ENCODE measurements at regions not wholly inside any gene's neighbourhood (a gene's known extent, or its start where the extent isn't known, plus 50 kb on each side); places are given as distances from the start of the nearest gene placed in this dataset.
"Not testable (repeated sequence)": the region's sequence is repeated elsewhere in the genome, so short reads cannot be mapped to it uniquely, and the experiment has no call there.

DNA sequence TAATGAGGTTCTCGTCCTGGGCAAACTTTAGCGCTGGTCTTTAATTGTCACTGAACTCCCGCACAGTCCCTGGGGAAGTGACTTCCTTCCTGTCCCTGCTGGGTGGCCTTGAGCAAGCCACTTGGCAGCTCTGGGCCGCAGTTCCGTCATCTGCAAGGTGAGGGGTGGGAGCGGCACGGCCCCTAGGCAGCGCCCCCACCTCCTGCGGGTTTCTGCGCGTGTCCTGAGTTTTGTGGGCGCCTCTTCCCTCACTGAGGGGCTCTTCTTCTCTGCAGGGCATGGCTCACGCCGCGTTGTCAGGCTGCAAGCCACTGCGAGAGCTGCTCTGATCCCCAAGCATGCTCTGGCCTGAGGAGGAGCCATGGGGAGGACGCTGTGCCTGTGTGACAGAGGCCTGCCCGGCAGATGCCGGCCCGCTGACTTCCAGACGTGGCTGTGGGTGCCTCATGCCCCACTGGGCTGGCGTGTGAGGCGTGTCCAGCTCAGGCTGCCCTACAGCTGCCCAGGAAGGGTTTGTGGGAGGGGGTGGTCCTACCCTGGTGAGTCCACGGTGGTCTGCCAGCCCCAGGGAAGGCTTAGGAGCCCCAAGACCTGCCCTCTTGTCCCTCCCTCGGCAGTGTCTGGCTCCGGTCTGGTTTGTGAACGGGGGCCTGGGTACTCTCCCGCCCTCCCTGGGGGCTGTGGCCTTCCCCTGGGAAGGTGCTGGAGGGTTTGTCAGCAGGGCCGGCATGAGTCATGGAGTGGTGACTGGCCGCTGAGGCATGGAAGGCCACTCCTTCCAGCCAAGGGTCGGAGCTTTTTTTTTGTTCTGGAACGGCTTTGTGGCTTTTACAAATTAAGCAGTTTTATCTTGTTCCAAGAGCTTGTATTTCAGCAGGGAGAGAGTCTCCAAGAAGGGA lies 182.0 kb downstream of the SEC14L1 start:
- DNase-seq, result peak; percentile 82

DNA sequence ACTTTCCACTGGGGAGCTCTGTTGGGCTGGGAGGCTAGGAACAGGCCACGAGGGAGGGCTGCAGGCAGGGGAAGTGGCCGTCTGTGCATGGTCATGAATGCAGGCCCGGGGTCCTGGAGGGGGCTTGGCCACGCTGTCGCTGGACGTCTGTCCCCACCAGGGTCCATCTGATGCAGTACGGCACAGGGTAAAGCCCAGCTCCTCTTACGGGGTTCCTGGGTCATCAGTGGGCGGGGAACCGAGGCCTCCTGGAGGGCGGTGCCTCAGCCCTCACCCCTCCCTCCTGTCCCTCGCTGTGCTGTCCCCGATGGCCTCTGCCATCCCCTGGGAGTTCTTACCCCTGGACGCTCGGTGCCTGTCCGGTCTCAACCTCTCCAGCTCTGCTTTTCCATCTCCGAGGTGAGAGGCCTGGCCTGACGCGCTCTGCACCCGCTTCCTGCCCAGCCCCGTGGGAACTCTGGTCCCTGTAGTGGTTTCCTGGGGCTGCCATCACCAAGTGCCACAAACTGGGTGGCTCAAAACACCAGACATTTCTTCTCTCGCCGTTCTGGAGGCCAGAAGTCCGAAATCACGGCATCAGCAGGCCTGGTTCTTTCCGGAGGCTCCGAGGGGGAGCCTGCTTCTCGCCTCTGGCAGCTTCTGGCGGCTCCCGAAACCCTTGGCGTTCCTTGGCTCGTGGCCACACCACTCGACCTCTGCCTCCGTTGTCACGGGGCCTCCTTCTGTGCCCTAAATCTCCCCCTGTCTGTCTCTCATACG lies 182.8 kb downstream of the SEC14L1 start:
- DNase-seq, result no peak

DNA sequence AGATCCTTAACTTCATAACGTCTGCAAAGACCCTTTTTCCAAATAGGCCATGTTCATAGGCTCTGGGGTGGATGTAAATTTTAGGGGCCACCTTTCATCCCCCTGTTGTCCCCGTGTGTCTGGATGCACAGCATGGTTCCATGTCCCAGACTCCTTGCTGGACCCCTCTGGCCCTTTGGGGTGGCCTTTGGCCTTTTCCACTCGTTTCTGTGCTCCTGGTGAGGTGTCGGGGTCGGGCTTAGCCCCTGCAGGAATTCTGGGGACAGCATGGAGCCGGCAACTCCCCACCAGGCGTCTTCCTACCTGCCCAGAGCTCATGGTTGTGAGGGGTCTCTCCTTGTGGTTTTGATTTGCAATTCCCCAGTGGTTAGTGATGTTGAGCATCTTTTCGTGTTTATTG lies 183.5 kb downstream of the SEC14L1 start:
- no peak for DNase-seq

DNA sequence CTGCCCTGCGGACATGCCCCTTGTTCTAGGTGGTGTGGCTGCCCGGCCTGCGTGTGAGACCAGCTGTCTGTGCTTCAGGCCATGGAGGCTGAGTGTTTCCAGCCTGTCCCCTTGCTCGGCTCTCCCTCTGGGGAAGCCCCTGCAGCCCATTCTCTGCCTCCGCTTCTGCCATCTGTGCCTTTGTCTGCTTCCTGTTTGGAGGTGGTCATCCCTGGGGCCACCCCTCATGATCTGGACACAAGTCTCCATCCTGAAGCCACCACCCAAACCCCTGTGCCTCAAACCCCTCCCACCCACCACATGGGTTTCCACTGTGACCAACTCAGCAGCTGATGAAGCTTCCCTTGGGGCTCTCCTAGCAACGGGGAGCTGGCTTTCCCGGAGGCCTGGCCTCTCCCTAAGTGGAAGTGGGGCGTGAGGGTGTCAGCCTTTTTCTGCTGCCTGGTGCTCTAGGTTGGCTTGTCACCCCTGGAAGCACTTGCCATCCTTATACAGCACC lies 184.9 kb downstream of the SEC14L1 start:
- no peak for DNase-seq

DNA sequence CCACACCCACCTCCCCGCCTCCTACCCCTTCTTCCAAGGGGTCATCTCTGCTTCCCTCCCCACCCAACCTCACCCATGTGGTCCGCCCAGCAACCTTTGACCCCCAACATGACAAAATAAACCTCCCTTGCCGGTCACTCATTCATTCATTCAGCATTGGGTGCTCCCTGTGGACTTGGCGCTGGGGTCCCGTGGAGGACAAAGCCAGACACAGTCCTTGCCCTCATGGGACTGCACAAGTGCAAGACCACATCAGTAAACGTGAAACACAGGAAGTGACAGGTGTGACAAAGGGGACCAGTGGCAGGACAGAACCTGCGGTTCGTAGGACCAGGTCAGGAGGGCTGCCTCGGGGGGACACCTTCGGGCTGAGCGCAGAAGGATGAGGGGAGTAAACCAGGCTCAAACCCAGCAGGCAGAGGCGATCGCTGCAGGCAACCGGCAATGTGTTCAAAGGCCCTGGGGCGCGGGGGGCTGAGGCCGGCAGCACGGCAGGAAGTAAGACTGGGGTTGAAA lies 185.4 kb downstream of the SEC14L1 start:
- DNase-seq, result no peak

DNA sequence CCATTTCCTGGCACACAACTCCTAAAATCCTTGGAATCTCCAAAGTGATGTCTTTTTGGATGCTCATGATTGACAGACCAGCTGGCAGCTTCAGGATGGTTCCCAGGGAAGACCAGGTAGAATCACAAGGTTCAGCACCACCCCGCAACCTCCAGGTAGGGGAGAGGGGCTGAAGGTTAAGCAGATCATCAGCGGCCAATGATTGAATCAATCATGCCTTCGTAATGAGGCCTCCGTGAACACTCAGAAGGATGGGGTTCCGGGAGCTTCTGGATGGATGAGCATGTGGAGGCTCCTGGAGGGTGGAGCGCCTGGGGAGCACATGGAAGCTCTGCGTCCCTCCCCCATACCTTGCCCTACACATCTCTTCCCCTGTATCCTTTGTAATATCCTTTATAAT lies 185.9 kb downstream of the SEC14L1 start:
- no peak for DNase-seq

DNA sequence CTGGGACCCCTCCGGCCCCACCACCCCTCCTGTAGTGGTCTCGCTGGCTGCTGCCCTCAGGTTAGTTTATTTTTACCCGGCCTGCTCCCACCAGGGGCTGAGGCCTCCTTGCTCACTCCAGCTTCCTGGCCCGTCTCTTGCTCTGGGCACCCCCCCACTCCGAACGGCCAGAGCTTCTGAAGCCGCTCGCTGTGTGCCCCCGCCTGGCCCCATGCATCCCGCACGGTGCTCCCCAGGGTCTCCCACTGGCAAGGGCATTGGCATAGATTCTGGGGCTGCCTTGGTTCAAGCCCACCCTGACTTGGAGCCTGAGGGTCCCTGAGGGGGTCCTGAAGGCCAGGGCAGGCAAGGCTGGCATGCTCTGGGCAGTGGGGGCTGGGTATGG lies 186.4 kb downstream of the SEC14L1 start:
- DNase-seq, result peak; percentile 23

DNA sequence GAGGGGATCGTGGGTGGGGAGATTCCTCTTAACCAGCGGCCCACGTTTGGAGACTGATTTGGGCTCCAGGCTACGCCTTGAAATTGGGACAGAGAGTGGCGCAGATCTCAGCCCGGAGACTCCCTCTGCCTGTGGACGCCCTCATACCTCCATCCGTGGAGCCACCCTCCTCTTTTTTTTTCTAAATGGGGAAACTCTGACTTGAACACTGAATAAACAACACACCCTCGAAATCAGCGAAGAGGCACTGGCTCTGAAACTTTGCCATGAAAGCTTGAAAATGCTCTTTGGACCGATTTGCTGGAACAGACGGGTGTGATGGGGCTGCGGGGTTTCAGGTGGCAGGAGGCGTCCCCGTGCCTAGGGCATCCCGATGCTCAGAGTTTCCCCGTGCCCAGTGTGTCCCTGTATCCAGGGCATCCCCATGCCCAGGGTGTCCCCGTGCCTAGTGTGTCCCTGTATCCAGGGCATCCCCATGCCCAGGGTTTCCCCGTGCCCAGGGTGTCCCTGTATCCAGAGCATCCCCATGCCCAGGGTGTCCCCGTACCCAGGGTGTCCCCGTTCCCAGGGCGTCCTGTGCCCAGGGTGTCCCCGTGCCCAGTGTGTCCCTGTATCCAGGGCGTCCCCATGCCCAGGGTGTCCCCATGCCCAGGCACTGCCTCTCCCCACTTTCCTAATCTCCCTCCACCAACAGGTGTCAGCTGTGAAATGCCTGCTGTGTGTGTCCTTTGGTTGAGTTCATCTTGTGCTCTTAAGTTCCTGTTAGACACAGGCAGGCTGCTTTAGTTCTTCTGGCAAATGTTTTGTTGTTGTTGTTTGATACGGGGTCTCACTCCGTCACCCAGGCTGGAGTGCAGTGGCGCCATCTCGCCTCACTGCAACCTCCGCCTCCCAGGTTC lies 187.0 kb downstream of the SEC14L1 start:
- DNase-seq, result no peak

DNA sequence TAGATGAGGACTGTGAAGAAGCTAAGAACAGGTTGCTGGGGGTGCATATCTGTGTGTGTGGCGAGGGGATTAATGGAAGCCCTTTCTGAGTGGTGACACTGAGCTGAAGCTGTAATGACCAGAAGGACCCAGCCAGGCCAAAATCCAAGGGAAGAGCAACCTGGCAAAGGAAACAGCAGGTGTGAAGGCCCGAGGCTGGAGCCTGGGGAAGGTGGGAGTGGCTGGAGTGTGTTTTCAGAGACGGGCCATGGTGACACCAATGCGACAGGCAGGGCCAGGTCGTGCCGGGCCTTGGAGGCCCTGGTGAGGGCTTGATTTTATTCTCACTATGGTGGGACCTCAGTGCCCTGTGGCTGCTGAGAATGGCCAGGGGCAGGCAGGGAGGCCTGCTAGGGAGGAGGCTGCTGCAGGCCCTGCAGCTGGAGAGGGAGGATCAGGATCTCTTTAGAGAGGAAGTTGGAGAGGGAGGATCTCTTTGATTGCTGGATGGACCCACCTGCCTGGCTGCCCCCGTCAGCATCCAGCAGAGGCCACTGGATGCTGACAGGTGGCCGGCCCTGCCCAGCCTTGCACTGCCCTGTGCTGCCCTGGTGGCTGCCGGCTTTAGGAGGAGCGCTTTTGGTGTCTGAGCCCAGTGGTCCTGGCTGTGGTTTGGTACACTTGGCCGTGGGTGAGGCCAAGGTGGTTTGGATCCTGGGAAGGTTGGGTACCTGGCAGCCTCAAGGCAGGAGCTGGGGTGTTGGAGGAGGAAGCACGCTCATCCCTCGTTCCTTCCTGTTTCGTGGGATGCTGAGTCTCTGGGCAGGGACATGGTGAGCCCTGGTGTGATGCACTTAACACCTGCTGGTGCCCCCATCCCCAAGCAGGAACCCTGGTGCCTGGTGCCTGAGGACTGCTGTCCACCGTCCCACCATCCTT lies 188.3 kb downstream of the SEC14L1 start:
- DNase-seq, result no peak

DNA sequence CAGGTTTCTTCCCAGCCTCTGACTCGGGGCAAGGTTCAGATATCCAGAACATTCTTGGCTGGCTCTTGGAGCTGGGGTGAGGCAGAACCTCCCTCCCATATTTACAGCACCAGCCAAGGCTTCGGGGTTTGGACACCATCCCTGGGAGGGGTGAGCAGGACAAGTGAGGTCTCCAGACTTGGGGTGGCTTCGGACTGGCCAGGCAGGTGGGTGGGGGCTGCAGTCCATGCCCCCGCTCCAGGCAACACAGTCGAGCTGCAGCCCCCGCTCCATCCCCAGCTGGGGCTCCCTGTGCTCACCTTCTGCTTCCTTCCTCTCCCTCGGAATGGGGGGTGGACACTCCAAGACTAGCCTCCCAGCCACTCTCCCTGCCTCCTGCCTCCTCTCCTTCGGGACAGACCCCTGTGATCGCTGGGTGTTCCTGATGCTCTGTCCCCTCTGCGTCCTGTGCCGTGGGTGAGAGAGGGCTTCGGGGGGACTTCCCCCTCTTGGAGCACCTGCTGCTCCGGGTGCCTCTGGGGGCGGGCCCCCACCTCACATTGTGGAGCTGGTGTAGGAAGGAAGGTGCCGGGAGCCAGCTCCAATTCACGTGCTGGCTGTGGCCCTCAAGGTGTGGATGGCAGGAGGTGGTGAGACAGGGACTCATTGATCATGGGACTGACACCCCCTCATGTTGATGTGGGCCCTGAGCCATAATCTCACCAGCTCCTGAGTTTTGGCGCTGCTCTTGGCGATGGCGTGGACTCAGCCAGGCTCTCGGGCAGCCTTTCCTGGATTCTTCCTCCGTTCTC lies 189.2 kb downstream of the SEC14L1 start:
- DNase-seq, result no peak

DNA sequence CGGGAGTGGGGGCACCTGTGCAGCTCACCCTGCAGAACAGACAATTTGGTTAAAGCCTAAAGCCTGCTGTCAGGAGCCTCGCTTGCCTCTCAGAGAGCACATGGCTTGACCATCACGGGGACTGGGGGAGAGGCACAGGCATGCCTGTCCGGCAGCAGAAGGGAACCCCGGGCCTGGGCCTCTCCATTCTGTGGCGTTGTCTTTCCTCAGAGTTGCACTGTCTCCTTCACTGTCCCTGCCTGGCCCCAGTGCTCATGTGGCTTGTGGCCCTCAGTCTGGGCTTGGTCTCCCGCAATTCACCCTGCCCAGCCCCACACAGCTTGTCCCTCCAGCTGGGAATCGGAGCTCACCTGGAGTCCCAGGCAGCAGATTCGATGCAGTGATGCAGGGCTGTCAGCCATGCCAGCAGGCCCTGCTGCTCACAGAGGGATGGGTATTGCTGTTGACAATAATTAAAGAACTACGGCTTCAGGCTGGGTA lies 189.9 kb downstream of the SEC14L1 start:
- no peak for DNase-seq

DNA sequence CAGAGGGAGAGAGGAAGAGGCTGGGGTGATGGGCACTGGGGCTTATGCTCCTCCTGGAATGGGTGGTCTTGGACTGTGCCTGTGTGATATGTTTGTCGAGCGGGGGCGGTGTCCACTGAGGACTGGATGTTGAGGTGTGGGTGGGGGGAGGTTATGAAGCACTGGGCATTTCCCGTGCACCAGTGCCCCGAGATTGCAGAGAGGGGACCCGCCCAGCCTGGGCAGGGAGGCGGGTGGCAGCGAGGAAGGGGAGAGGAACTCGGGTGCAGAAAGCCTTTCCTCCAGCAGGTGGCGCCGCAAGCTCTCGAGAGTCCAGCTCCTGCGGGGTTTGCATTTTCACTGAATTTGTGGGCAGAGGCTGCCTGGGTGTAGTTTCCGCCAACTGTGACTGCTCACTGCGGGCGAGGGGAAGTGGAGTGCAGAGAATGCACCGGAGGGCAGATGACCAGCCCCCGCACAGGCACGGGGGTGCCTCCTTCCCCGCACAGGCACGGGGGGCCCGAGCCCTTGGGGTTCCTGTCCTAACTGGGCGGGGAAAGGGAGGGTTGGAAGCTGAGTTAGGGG lies 190.6 kb downstream of the SEC14L1 start:
- peak; percentile 91 for DNase-seq

DNA sequence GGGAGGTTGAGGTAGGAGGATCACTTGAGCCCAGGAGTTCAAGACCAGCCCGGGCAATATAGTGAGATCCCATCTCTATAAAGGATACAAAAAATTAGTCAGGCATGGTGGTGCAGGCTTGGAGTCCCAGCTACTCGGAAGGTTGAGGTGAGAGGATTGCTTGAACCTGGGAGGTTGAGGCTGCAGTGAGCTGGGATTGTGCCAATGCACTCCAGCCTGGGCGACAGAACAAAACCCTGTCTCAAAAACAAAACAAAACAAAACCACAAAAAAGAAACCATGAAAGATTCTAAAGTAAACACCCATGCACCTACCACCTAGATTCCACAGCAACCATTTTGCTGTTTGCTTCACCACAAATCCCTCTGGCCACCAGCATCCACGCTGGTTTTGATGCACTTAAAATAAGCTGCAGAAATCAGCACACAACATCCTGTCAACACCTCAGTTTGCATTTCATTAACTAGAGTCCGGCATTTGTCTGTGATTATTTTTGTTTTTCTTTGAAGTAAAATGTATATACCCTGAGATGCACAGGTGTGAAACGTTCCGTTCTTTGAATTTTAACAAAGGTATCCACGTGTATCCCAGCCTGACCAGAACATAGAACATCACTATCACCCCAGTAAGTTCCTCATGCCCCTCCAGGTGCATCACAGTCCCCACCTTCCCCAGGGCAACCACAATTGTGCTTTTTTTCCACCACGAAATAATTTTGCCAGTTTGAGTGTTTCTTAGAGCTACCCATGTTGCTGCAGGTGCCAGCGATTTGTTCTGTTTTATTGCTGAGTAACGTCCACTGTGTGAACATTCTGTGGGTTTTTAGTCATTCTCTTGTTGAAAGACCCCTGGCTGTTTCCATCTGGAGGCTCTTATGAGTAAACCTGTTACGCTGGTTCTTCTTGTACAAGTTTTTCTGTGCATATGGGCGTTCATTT lies 191.5 kb downstream of the SEC14L1 start:
- DNase-seq, result no peak

DNA sequence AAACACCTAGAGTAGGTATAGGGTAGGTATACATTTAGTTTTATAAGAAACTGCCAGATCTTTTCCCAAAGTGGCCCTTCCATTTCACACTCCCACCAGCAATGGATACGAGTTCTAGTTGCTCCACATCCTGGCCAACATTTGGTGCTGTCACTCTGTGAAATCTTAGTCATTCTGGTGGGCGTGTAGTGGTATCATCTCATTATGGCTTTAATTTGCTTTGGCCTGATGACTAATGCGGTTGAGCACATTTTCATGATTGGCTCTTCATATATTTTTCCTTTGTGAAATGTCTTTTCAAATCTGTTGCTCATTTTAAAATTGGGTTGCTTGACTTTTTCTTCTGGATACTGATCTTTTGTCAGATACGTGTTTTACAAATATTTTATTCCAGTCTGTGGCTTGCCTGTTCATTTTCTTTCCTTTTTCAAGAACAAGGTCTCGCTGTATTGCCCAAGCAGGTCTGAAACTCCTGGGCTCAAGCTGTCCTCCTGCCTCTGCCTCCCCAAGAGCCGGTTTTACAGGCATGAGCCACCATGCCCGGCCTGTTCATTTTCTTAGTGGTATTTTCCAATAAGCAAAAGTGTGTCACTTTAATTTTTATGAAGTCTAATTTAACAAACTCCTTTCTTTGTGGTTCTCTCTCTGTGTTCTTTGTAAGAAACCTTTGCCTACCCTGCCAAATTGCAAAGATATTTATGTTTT lies 192.4 kb downstream of the SEC14L1 start:
- no peak for DNase-seq

DNA sequence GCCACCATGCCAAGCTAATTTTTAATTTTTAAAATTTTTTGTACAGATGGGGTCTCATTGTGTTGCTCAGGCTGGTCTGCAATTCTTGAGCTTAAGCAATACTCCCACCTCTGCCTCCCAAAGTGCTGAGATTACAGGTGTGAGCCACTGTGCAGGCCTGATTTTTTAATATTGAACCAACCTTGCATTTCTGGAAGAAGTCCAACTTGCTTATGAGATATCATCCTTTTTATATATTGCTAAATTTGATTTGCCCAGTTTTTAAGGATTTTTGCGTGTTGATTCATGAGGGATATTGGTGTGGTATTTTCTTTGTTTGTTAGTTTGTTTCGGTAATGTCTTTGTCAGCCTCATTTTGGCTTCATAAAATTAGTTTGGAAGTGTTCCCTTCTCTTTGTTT lies 196.4 kb downstream of the SEC14L1 start:
- DNase-seq, result no peak

DNA sequence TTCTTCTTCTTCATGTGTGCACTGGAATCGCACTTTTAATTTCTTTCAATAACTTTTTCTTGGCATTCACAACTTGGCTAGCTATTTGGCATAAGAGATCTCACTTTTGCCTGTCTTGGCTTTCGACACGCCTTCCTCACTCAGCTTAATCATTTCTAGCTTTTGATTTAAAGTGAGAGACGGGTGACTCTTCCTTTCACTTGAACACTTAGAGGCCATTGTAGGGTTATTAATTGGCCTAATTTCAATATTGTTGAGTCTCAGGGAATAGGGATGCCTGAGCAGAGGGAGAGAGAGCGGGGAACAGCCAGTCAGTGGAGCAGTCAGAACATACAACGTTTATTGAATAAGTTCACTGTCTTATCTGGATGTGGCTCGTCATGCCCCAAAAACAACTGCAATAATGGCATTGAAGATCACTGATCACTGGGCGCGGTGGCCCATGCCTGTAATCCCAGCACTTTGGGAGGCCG lies 200.3 kb downstream of the SEC14L1 start:
- no peak for DNase-seq

DNA sequence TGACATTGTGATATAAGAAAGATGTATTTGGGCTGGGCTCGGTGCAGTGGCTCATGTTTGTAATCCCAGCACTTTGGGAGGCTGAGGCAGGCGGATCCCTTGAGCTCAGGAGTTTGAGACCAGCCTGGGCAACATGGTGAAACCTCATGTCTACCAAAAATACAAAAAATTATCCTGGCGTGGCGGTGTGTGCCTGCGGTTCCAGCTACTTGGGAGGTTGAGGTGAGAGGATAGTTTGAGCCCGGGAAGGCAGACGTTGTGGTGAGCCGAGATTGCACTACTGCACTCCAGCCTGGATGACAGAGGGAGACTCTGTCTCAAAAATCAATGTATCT lies 201.9 kb downstream of the SEC14L1 start:
- not testable (repeated sequence) for DNase-seq
